GM12878 (cell line): ENCODE measurements at regions not wholly inside any gene's neighbourhood (a gene's known extent, or its start where the extent isn't known, plus 50 kb on each side); places are given as distances from the start of the nearest gene placed in this dataset.

Experiments used
- ATAC-seq: fragments of 200-7000 bp; cut with Tn5 transposase; 3 replicates; pipeline ENCODE4 v1.9.1; 2020; ENCODE audit warnings: mild to moderate bottlenecking, moderate library complexity
- BruUV-seq: library from RNA; stranded (reverse); fragments of 400-500 nt; replicated peaks from 2 replicates; lab custom pipeline; 2021; lab: Mats Ljungman, UMichigan
- CTCF ChIA-PET: fragments of 300-600 bp; sonication (Branson Sonifier 250); formaldehyde crosslinking; extraction: SDS; loops from one replicate; lab custom pipeline; 2021; ENCODE audit warnings: inconsistent platforms; lab: Yijun Ruan, JAX
- POLR2A ChIA-PET: fragments of 350-600 bp; formaldehyde crosslinking; extraction: SDS; loops from one replicate; lab custom pipeline; 2021; ENCODE audit warnings: inconsistent platforms; lab: Charles Lee
- RAD21 ChIA-PET: fragments of 300-600 bp; sonication (Branson Sonifier 250); formaldehyde crosslinking; loops from one replicate; lab custom pipeline; 2023; ENCODE audit warnings: antibody characterized with exemption; ENCODE audit not compliant: unreplicated experiment; lab: Charles Lee
- SMC1A ChIA-PET: fragments of 300-600 bp; sonication (Branson Sonifier 250); formaldehyde crosslinking; loops from one replicate; lab custom pipeline; 2023; ENCODE audit not compliant: unreplicated experiment, uncharacterized antibody; lab: Charles Lee
- DNase-seq: peaks from one replicate; pipeline ENCODE4 v3.0.0-alpha.2; 2011; ENCODE audit warnings: low read depth, low spot score
- FAIRE-seq: peaks from 3 replicates; lab custom pipeline; 2011; peaks lifted over from hg19 to GRCh38; lab: Jason Lieb, UNC
- H2AFZ ChIP-seq: 2 replicates; pipeline ENCODE4 v1.6.0; 2011; ENCODE audit warnings: low read depth, low read length, control low read depth; ENCODE audit not compliant: control insufficient read depth
- H3K27ac ChIP-seq: 2 replicates; pipeline ENCODE4 v1.5.1; 2011; ENCODE audit warnings: control low read depth; ENCODE audit not compliant: control insufficient read depth, insufficient read depth
- H3K27me3 ChIP-seq, 2 experiments: replicated peaks in 1 of 2; 2 replicates each; pipeline versions ENCODE4 v1.6.0 to v1.6.1; 2011; ENCODE audit warnings: low read length in 1 of 2; ENCODE audit not compliant: control insufficient read depth in 2 of 2, insufficient read depth in 2 of 2
- H3K36me3 ChIP-seq, 2 experiments: 2 replicates each; pipeline ENCODE4 v1.5.1; 2011; ENCODE audit warnings: low read length in 1 of 2; ENCODE audit not compliant: control insufficient read depth in 2 of 2, insufficient read depth in 2 of 2
- H3K4me1 ChIP-seq: 2 replicates; pipeline ENCODE4 v1.6.1; 2011; ENCODE audit warnings: mild to moderate bottlenecking, low read length, moderate library complexity, mixed read lengths; ENCODE audit not compliant: control insufficient read depth, insufficient read depth
- H3K4me2 ChIP-seq: 2 replicates; pipeline ENCODE4 v1.6.0; 2011; ENCODE audit warnings: control low read depth; ENCODE audit not compliant: control insufficient read depth, insufficient read depth
- H3K4me3 ChIP-seq: fragments of 200-600 bp; sonication (generic); 2 replicates; pipeline ENCODE4 v1.5.1; 2016
- H3K79me2 ChIP-seq: 2 replicates; pipeline ENCODE4 v1.6.0; 2011; ENCODE audit warnings: low read length; ENCODE audit not compliant: control insufficient read depth, insufficient read depth
- H3K9ac ChIP-seq: 2 replicates; pipeline ENCODE4 v1.8.0; 2011; ENCODE audit warnings: low read length, control low read depth, mixed read lengths; ENCODE audit not compliant: control insufficient read depth, insufficient read depth
- H3K9me3 ChIP-seq: replicated peaks from 3 replicates; pipeline ENCODE4 v1.5.1; 2011; ENCODE audit warnings: mild to moderate bottlenecking, low read length; ENCODE audit not compliant: control insufficient read depth, insufficient read depth
- H4K20me1 ChIP-seq: 2 replicates; pipeline ENCODE4 v1.6.0; 2011; ENCODE audit not compliant: control insufficient read depth, insufficient read depth
- ATF3 ChIP-seq: IDR thresholded peaks from 2 replicates; pipeline ENCODE4 v1.6.1; 2011; ENCODE audit warnings: low read depth, mild to moderate bottlenecking, low read length, moderate library complexity, borderline replicate concordance; ENCODE audit errors: extremely low read depth
- BCL3 ChIP-seq: IDR thresholded peaks from 2 replicates; pipeline ENCODE4 v1.6.1; 2011; ENCODE audit warnings: borderline replicate concordance, low read depth, mild to moderate bottlenecking, moderate library complexity, low read length; ENCODE audit not compliant: insufficient read depth, poor library complexity, severe bottlenecking
- ELK1 ChIP-seq: IDR thresholded peaks from 2 replicates; pipeline ENCODE4 v1.6.1; 2012; ENCODE audit warnings: low read depth, low read length, improper control_type of control experiment
- HDAC6 ChIP-seq: fragments of 200-600 bp; sonication (generic); IDR thresholded peaks from one replicate; pipeline ENCODE4 v1.8.0; 2017; ENCODE audit warnings: antibody characterized with exemption; ENCODE audit not compliant: unreplicated experiment
- PAX8 ChIP-seq: fragments of 450-650 bp; IDR thresholded peaks from 2 replicates; pipeline ENCODE4 v1.6.1; 2017; ENCODE audit warnings: mild to moderate bottlenecking, moderate library complexity
- PBX3 ChIP-seq: IDR thresholded peaks from 2 replicates; pipeline ENCODE4 v1.6.1; 2011; ENCODE audit warnings: mild to moderate bottlenecking, low read depth, low read length, moderate library complexity; ENCODE audit not compliant: insufficient replicate concordance
- PKNOX1 ChIP-seq: fragments of 450-650 bp; IDR thresholded peaks from 2 replicates; pipeline ENCODE4 v1.6.1; 2016; ENCODE audit warnings: mild to moderate bottlenecking
- POLR2AphosphoS2 ChIP-seq: IDR thresholded peaks from 2 replicates; pipeline ENCODE4 v1.6.1; 2011; ENCODE audit warnings: low read depth, mild to moderate bottlenecking, low read length, improper control_type of control experiment, moderate library complexity
- RAD21 ChIP-seq: IDR thresholded peaks from 2 replicates; pipeline ENCODE4 v1.6.1; 2011; ENCODE audit warnings: mild to moderate bottlenecking, low read depth, low read length, moderate library complexity; ENCODE audit not compliant: insufficient read depth
- SUZ12 ChIP-seq: fragments of 200-600 bp; sonication (generic); IDR thresholded peaks from one replicate; pipeline ENCODE4 v1.6.1; 2018; ENCODE audit warnings: antibody characterized with exemption, mild to moderate bottlenecking; ENCODE audit not compliant: unreplicated experiment
- TBL1XR1 ChIP-seq: IDR thresholded peaks from 2 replicates; pipeline ENCODE4 v1.6.1; 2012; ENCODE audit warnings: low read depth, low read length, improper control_type of control experiment
- ZBTB4 ChIP-seq: fragments of 450-650 bp; formaldehyde crosslinking; IDR thresholded peaks from 2 replicates; pipeline ENCODE4 v1.4.0; 2022; ENCODE audit warnings: mild to moderate bottlenecking, moderate library complexity
- ZZZ3 ChIP-seq: IDR thresholded peaks from 2 replicates; pipeline ENCODE4 v1.6.1; 2011; ENCODE audit warnings: low read depth; ENCODE audit not compliant: control insufficient read depth, insufficient read length
- WGBS: methylation state at CpG from one replicate; pipeline ENCODE4 v1.1.6; 2016; ENCODE audit warnings: low lambda C conversion rate; ENCODE audit not compliant: insufficient replicate concordance, insufficient coverage; ENCODE audit errors: missing lambda C conversion rate; 5-methylcytosine and 5-hydroxymethylcytosine counted together
- in situ Hi-C: fragments of 300-500 bp; cut with MboI; formaldehyde crosslinking; loops from 9 replicates; pipeline ENCODE4 v1.14.3; 2018; ENCODE audit warnings: mixed read lengths
- intact Hi-C: fragments of 100-400 bp; cut with micrococcal nuclease; formaldehyde crosslinking; loops from one replicate; pipeline ENCODE4 v1.14.2; 2022; ENCODE audit not compliant: unreplicated experiment

GRCh38 chr6:145525038-145525437 is 210.3 kb downstream of the EPM2A start:
- H3K9me3 ChIP-seq, result no peaks in the 10 kb centered on the region
- H3K9ac ChIP-seq, result no peak overlapping the region
- no peak overlapping the region for H3K4me3 ChIP-seq
- H3K4me1 ChIP-seq, result no peaks in the 10 kb centered on the region
- no peak overlapping the region for H3K4me2 ChIP-seq
- no TSS peak for BruUV-seq
- CTCF ChIA-PET, result no interaction called here
- no peak overlapping the region for H2AFZ ChIP-seq
- TF ChIP-seq SUZ12, result no peak
- TF ChIP-seq ZBTB4 (CRISPR knock-in tag), result no peak
- no peak for TF ChIP-seq ZZZ3
- no peak for TF ChIP-seq TBL1XR1
- no peak for TF ChIP-seq PBX3
- TF ChIP-seq PKNOX1, result no peak
- no peak for TF ChIP-seq POLR2AphosphoS2
- TF ChIP-seq ELK1, result no peak
- TF ChIP-seq PAX8, result no peak
- no peak for TF ChIP-seq HDAC6
- no peak for TF ChIP-seq ATF3
- no peak for TF ChIP-seq BCL3
- TF ChIP-seq RAD21, result no peak
- FAIRE-seq (no peak), ATAC-seq (no peak), DNase-seq (no peak)
- RAD21 ChIA-PET, result no interaction called here
- intact Hi-C loops (no loop called here), in situ Hi-C loops (no loop called here)
- no peaks in the 10 kb centered on the region for H3K36me3 ChIP-seq
- H3K27ac ChIP-seq, result no peak overlapping the region
- SMC1A ChIA-PET, result interaction anchor here (1.3 kb wide), 1 partner anchor 108 kb away, joined by 3 read pairs; no protein-coding TSS in a partner anchor
- H4K20me1 ChIP-seq, result no peaks in the 10 kb centered on the region
- no peaks in the 10 kb centered on the region for H3K79me2 ChIP-seq
- WGBS, result 2% methylated on average over 3 of the region's 3 CpGs
- POLR2A ChIA-PET, result no interaction called here
- H3K27me3 ChIP-seq, result no peaks in the 10 kb centered on the region
